Skeletal muscle satellite cell (primary cell): ENCODE measurements at regions not wholly inside any gene's neighbourhood (a gene's known extent, or its start where the extent isn't known, plus 50 kb on each side); places are given as distances from the start of the nearest gene placed in this dataset.

Experiments
- H3K27me3 ChIP-seq: 2 replicates; pipeline ENCODE4 v1.7.0; 2013; ENCODE audit warnings: low read length; ENCODE audit not compliant: control insufficient read depth, insufficient read depth
- H3K36me3 ChIP-seq: 2 replicates; pipeline ENCODE4 v1.7.0; 2013; ENCODE audit warnings: mild to moderate bottlenecking, control low read depth, low read length; ENCODE audit not compliant: insufficient read depth
- H3K4me1 ChIP-seq: 2 replicates; pipeline ENCODE4 v1.7.0; 2013; ENCODE audit warnings: low read length; ENCODE audit not compliant: control insufficient read depth, insufficient read depth
- H3K4me2 ChIP-seq: 2 replicates; pipeline ENCODE4 v1.7.0; 2013; ENCODE audit warnings: mild to moderate bottlenecking, low read length
- H3K4me3 ChIP-seq: 2 replicates; pipeline ENCODE4 v1.7.0; 2013; ENCODE audit warnings: low read length
- H3K9ac ChIP-seq: 2 replicates; pipeline ENCODE4 v1.7.0; 2013; ENCODE audit warnings: mild to moderate bottlenecking, low read depth, low read length, moderate library complexity
- H3K9me3 ChIP-seq: replicated peaks from 2 replicates; pipeline ENCODE4 v1.7.0; 2013; ENCODE audit warnings: mild to moderate bottlenecking, control low read depth, low read length

GRCh38 chr13:42699912-42700311 is 81.5 kb upstream of the FAM216B start:
- H3K4me2 ChIP-seq = no peak overlapping the region
- H3K4me1 ChIP-seq = peaks cover 8% of the 10 kb centered on the region
- H3K4me3 ChIP-seq = no peak overlapping the region
- no peak overlapping the region for H3K9ac ChIP-seq
- H3K27me3 ChIP-seq = peaks cover 16% of the 10 kb centered on the region
- no peaks in the 10 kb centered on the region for H3K36me3 ChIP-seq
- H3K9me3 ChIP-seq = no peaks in the 10 kb centered on the region

DNA sequence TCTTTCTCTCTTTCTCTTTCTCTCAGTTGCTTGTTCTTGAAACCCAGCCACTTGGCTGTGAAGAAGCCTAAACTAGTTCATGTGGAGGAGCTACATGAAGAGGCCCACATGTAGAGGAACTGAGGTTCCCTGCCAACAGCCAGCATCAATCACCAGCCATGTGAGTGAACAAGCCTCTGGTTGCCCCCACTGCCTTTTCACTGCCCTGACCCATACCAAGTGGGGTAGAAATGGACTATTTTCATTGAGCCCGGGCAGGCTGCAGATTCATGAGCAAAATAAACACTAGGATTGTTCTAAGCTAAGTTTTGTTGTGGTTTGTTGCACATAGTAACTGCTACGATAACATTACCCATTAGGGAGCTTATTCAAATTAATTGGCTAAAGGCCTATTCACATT is 78.7 kb upstream of the FAM216B start:
- H3K4me3 ChIP-seq = no peak overlapping the region
- peaks cover 16% of the 10 kb centered on the region for H3K27me3 ChIP-seq
- no peaks in the 10 kb centered on the region for H3K4me1 ChIP-seq
- H3K4me2 ChIP-seq = no peak overlapping the region
- no peaks in the 10 kb centered on the region for H3K9me3 ChIP-seq
- no peak overlapping the region for H3K9ac ChIP-seq
- no peaks in the 10 kb centered on the region for H3K36me3 ChIP-seq

DNA sequence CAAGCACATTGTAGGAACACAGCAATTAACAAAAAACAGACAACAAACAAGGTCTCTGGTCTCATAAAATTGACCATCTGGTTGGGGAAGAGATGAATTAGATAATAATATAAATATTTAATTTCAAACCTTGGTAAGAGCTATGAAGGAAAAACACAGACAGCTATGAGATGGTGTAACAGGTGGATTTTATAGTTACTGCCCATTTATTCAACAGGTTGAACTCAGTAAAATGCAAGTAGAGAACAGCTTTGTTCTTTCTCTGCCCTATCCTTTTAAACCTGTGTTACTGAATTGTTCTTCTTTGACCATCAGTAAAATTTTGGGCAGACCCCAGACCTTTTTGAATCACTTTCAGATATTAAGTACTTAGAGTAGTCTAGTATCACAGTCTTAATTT is 77.6 kb upstream of the FAM216B start:
- Histone ChIP-seq H3K27me3 (peaks cover 8% of the 10 kb centered on the region), H3K9me3 (no peaks in the 10 kb centered on the region)

GRCh38 chr13:42706286-42706685 is 75.1 kb upstream of the FAM216B start:
- Histone ChIP-seq H3K36me3 (no peaks in the 10 kb centered on the region), H3K4me2 (no peak overlapping the region), H3K27me3 (peaks cover 8% of the 10 kb centered on the region), H3K4me1 (no peaks in the 10 kb centered on the region), H3K4me3 (no peak overlapping the region), H3K9ac (no peak overlapping the region), H3K9me3 (no peaks in the 10 kb centered on the region)

More for the DNA sequence above, 77.6 kb upstream of the FAM216B start:
- H3K4me3 ChIP-seq = no peak overlapping the region
- H3K9ac ChIP-seq = no peak overlapping the region
- no peaks in the 10 kb centered on the region for H3K36me3 ChIP-seq
- H3K4me2 ChIP-seq = no peak overlapping the region
- no peaks in the 10 kb centered on the region for H3K4me1 ChIP-seq

- H3K36me3 ChIP-seq = no peaks in the 10 kb centered on the region
- no peaks in the 10 kb centered on the region for H3K4me1 ChIP-seq
- no peaks in the 10 kb centered on the region for H3K9me3 ChIP-seq
- H3K4me3 ChIP-seq = no peak overlapping the region
- H3K4me2 ChIP-seq = no peak overlapping the region
- H3K27me3 ChIP-seq = peaks cover 8% of the 10 kb centered on the region
- no peak overlapping the region for H3K9ac ChIP-seq
Measured at GRCh38 chr13:42707048-42707447, 74.3 kb upstream of the FAM216B start.

DNA sequence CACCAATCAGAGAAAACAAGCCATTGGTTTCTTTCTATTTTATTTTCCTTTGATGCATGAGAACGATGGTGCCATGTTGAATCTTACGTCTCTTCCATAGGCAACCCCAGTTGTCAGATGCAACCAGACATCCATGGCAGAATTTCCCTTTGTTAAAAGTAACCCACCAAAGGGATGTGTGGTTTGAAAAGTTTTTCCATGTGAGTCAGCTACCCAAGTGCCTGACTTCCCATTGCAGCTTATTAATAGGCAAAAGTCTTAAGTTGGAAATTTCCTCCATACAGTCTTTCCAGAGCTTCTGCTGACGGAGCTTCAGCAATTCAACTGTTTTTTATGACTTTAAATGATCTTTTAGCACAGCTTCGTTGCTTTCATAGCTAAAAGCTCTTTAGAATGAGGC is 73.8 kb upstream of the FAM216B start:
- Histone ChIP-seq H3K9me3 (no peaks in the 10 kb centered on the region), H3K9ac (no peak overlapping the region), H3K27me3 (peaks cover 4% of the 10 kb centered on the region), H3K4me2 (no peak overlapping the region), H3K36me3 (no peaks in the 10 kb centered on the region), H3K4me3 (no peak overlapping the region), H3K4me1 (no peaks in the 10 kb centered on the region)

GRCh38 chr13:42708391-42708790 is 73.0 kb upstream of the FAM216B start:
- Histone ChIP-seq H3K27me3 (peaks cover 3% of the 10 kb centered on the region), H3K9me3 (no peaks in the 10 kb centered on the region), H3K4me3 (no peak overlapping the region), H3K4me1 (no peaks in the 10 kb centered on the region), H3K36me3 (no peaks in the 10 kb centered on the region), H3K9ac (no peak overlapping the region), H3K4me2 (no peak overlapping the region)

GRCh38 chr13:42709276-42709675 is 72.1 kb upstream of the FAM216B start:
- Histone ChIP-seq H3K4me1 (no peaks in the 10 kb centered on the region), H3K4me2 (no peak overlapping the region), H3K9ac (no peak overlapping the region), H3K9me3 (no peaks in the 10 kb centered on the region), H3K27me3 (peaks cover 1% of the 10 kb centered on the region), H3K4me3 (no peak overlapping the region), H3K36me3 (no peaks in the 10 kb centered on the region)

GRCh38 chr13:42715909-42716308 is 65.5 kb upstream of the FAM216B start:
- Histone ChIP-seq H3K9me3 (no peaks in the 10 kb centered on the region), H3K4me3 (no peak overlapping the region), H3K4me2 (no peak overlapping the region), H3K36me3 (no peaks in the 10 kb centered on the region), H3K4me1 (peaks cover 8% of the 10 kb centered on the region), H3K9ac (no peak overlapping the region), H3K27me3 (no peaks in the 10 kb centered on the region)

- H3K4me1 ChIP-seq = peaks cover 9% of the 10 kb centered on the region
- H3K9me3 ChIP-seq = no peaks in the 10 kb centered on the region
- H3K36me3 ChIP-seq = no peaks in the 10 kb centered on the region
- H3K4me3 ChIP-seq = no peak overlapping the region
- no peaks in the 10 kb centered on the region for H3K27me3 ChIP-seq
- H3K9ac ChIP-seq = no peak overlapping the region
- no peak overlapping the region for H3K4me2 ChIP-seq
Measured at GRCh38 chr13:42717176-42717575, 64.2 kb upstream of the FAM216B start.

- H3K4me1 ChIP-seq = peaks cover 9% of the 10 kb centered on the region
- H3K27me3 ChIP-seq = no peaks in the 10 kb centered on the region
- H3K4me2 ChIP-seq = peak overlapping the region; percentile 46
- no peak overlapping the region for H3K9ac ChIP-seq
- no peaks in the 10 kb centered on the region for H3K36me3 ChIP-seq
- no peak overlapping the region for H3K4me3 ChIP-seq
- no peaks in the 10 kb centered on the region for H3K9me3 ChIP-seq
Measured at GRCh38 chr13:42720113-42720857, 61.1 kb upstream of the FAM216B start.

- no peak overlapping the region for H3K9ac ChIP-seq
- H3K27me3 ChIP-seq = no peaks in the 10 kb centered on the region
- H3K36me3 ChIP-seq = no peaks in the 10 kb centered on the region
- no peaks in the 10 kb centered on the region for H3K9me3 ChIP-seq
- H3K4me3 ChIP-seq = no peak overlapping the region
- H3K4me1 ChIP-seq = peaks cover 9% of the 10 kb centered on the region
- H3K4me2 ChIP-seq = peak overlapping the region; percentile 46
Measured at GRCh38 chr13:42720858-42721219, 60.5 kb upstream of the FAM216B start.
